KMS-11 (cell line): ENCODE measurements at regions not wholly inside any gene's neighbourhood (a gene's known extent, or its start where the extent isn't known, plus 50 kb on each side); places are given as distances from the start of the nearest gene placed in this dataset.

Source experiments
- H2AFZ ChIP-seq: fragments of 200-600 bp; sonication (generic); 2 replicates; pipeline ENCODE4 v1.6.1; 2016; ENCODE audit warnings: antibody characterized with exemption, mixed run types, low read depth
- H3K27ac ChIP-seq: fragments of 200-600 bp; sonication (generic); 2 replicates; pipeline ENCODE4 v1.6.1; 2016; ENCODE audit warnings: mild to moderate bottlenecking, mixed run types
- H3K27me3 ChIP-seq: fragments of 200-600 bp; sonication (generic); 2 replicates; pipeline ENCODE4 v1.6.1; 2017; ENCODE audit warnings: mild to moderate bottlenecking, low read depth, mixed run types, moderate library complexity; ENCODE audit not compliant: insufficient read depth
- H3K36me3 ChIP-seq: fragments of 200-600 bp; sonication (generic); 2 replicates; pipeline ENCODE4 v1.6.1; 2017; ENCODE audit warnings: mild to moderate bottlenecking, mixed run types; ENCODE audit not compliant: insufficient read depth
- H3K4me1 ChIP-seq: fragments of 200-600 bp; sonication (generic); 2 replicates; pipeline ENCODE4 v1.6.1; 2016; ENCODE audit warnings: mild to moderate bottlenecking, low read depth, mixed run types; ENCODE audit not compliant: poor library complexity, severe bottlenecking
- H3K4me2 ChIP-seq: fragments of 200-600 bp; sonication (generic); 2 replicates; pipeline ENCODE4 v1.7.0; 2016; ENCODE audit warnings: mild to moderate bottlenecking, mixed run types
- H3K4me3 ChIP-seq: fragments of 200-600 bp; sonication (generic); IDR thresholded peaks from 2 replicates; pipeline ENCODE4 v1.6.1; 2017; ENCODE audit warnings: low read depth, low read length, mixed read lengths; ENCODE audit not compliant: insufficient read depth
- H3K79me2 ChIP-seq: fragments of 200-600 bp; sonication (generic); 2 replicates; pipeline ENCODE4 v1.6.1; 2016; ENCODE audit warnings: low read depth, mixed run types; ENCODE audit not compliant: insufficient read depth
- H3K9ac ChIP-seq: fragments of 200-600 bp; sonication (generic); 2 replicates; pipeline ENCODE4 v1.6.1; 2016; ENCODE audit warnings: mild to moderate bottlenecking, mixed run types
- H4K20me1 ChIP-seq: fragments of 200-600 bp; sonication (generic); 2 replicates; pipeline ENCODE4 v1.6.1; 2016; ENCODE audit warnings: mild to moderate bottlenecking, mixed run types; ENCODE audit not compliant: insufficient read depth
- TF ChIP-seq, protein P1 (sequence below): fragments of 200-600 bp; sonication (generic); conservative IDR thresholded peaks from 2 replicates; pipeline ENCODE4 v1.6.1; 2017; ENCODE audit warnings: low read depth, mild to moderate bottlenecking, antibody characterized with exemption, low read length, moderate library complexity, mixed read lengths

GRCh38 chr16:79769270-79769927 is 168.9 kb upstream of the MAF start:
- no peaks in the 10 kb centered on the region for H3K27me3 ChIP-seq
- TF ChIP-seq, protein P1, sequence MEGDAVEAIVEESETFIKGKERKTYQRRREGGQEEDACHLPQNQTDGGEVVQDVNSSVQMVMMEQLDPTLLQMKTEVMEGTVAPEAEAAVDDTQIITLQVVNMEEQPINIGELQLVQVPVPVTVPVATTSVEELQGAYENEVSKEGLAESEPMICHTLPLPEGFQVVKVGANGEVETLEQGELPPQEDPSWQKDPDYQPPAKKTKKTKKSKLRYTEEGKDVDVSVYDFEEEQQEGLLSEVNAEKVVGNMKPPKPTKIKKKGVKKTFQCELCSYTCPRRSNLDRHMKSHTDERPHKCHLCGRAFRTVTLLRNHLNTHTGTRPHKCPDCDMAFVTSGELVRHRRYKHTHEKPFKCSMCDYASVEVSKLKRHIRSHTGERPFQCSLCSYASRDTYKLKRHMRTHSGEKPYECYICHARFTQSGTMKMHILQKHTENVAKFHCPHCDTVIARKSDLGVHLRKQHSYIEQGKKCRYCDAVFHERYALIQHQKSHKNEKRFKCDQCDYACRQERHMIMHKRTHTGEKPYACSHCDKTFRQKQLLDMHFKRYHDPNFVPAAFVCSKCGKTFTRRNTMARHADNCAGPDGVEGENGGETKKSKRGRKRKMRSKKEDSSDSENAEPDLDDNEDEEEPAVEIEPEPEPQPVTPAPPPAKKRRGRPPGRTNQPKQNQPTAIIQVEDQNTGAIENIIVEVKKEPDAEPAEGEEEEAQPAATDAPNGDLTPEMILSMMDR = no peak
- H3K9ac ChIP-seq = no peak overlapping the region; the same call in 1 of the 2 replicates
- H3K4me1 ChIP-seq = peaks cover 39% of the 10 kb centered on the region
- H3K36me3 ChIP-seq = no peaks in the 10 kb centered on the region
- peak overlapping the region; percentile 71; the same call in 1 of the 2 replicates for H3K27ac ChIP-seq
- H3K4me3 ChIP-seq = no peak overlapping the region
- H3K79me2 ChIP-seq = no peaks in the 10 kb centered on the region
- peak overlapping the region; percentile 82; the same call in 1 of the 2 replicates for H3K4me2 ChIP-seq
- no peaks in the 10 kb centered on the region for H4K20me1 ChIP-seq
- H2AFZ ChIP-seq = 0 out of 2 replicates have a peak overlapping the region, but pooled peaks have one; percentile 68

DNA sequence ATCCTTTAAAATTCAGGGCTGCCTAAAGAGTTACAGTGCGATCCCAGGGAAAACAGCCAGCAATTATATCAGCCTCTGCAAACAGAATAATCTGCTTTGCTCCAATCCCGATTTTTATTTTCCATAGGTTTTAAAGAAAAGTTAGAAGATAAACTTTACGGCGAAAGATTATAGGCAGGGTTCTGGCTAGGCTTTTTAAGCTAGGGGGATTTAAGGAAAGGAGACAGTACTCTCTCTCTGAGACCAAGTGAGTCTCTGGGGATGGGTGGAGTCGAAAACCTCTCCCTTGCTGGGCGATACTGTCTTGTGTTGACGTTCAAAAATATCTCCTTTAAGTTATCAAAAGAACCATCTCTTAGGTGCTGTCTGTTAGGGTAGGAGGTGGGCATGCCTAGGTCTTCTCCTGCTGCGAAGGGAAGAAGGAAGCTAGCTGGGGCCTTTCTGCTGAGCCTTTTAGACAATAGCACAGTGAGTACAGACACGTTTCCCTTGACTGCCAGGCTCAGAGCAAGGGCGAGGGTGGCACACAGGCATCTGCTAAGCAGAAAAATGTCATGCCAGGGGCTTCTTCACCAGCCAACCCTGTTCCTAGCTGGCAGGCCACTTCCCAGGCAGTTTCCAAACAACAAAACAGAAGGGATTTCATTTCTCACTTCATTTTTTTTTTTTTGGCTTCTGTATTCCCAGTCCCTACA is 167.9 kb upstream of the MAF start:
- H3K27ac ChIP-seq = peak overlapping the region; percentile 71
- H2AFZ ChIP-seq = peak overlapping the region; percentile 68
- H3K4me3 ChIP-seq = no peak overlapping the region
- peak overlapping the region; percentile 64 for H3K9ac ChIP-seq
- TF ChIP-seq, protein P1 = no peak
- no peaks in the 10 kb centered on the region for H3K27me3 ChIP-seq
- H3K36me3 ChIP-seq = no peaks in the 10 kb centered on the region
- peak overlapping the region; percentile 82 for H3K4me2 ChIP-seq
- H4K20me1 ChIP-seq = no peaks in the 10 kb centered on the region
- H3K4me1 ChIP-seq = peaks cover 39% of the 10 kb centered on the region
- H3K79me2 ChIP-seq = no peaks in the 10 kb centered on the region

- no peaks in the 10 kb centered on the region for H3K79me2 ChIP-seq
- no peaks in the 10 kb centered on the region for H3K36me3 ChIP-seq
- no peak overlapping the region for H3K4me3 ChIP-seq
- H3K9ac ChIP-seq = peak overlapping the region; percentile 64
- H3K27ac ChIP-seq = peak overlapping the region; percentile 71
- H3K27me3 ChIP-seq = no peaks in the 10 kb centered on the region
- H3K4me2 ChIP-seq = peak overlapping the region; percentile 82
- H4K20me1 ChIP-seq = no peaks in the 10 kb centered on the region
- H2AFZ ChIP-seq = peak overlapping the region; percentile 68
- peaks cover 43% of the 10 kb centered on the region for H3K4me1 ChIP-seq
- TF ChIP-seq, protein P1 = peak; percentile 50; the same call in 1 of the 2 replicates
Observed at GRCh38 chr16:79767421-79768275, 167.1 kb upstream of the MAF start.

- Histone ChIP-seq H3K9ac (no peak overlapping the region), H3K4me2 (no peak overlapping the region), H3K27me3 (no peaks in the 10 kb centered on the region), H3K36me3 (no peaks in the 10 kb centered on the region), H2AFZ (no peak overlapping the region), H3K79me2 (no peaks in the 10 kb centered on the region), H3K4me1 (peaks cover 52% of the 10 kb centered on the region), H3K27ac (no peak overlapping the region), H4K20me1 (no peaks in the 10 kb centered on the region), H3K4me3 (no peak overlapping the region)
- TF ChIP-seq, protein P1 = no peak
Observed at GRCh38 chr16:79765901-79766394, 165.4 kb upstream of the MAF start.
